SK-N-SH (cell line): ENCODE measurements at regions not wholly inside any gene's neighbourhood (a gene's known extent, or its start where the extent isn't known, plus 50 kb on each side); places are given as distances from the start of the nearest gene placed in this dataset.

Source experiments
- EZH2phosphoT487 ChIP-seq: fragments of 200-600 bp; sonication (generic); IDR thresholded peaks from 2 replicates; pipeline ENCODE4 v1.6.1; 2017; ENCODE audit warnings: low read depth, mixed run types, mild to moderate bottlenecking, antibody characterized with exemption, moderate library complexity, borderline replicate concordance
- NFIC ChIP-seq: IDR thresholded peaks from 2 replicates; pipeline ENCODE4 v1.4.0; 2012; ENCODE audit warnings: borderline replicate concordance
- POLR2AphosphoS5 ChIP-seq: IDR thresholded peaks from 2 replicates; pipeline ENCODE4 v1.6.1; 2012; ENCODE audit warnings: low read depth, low read length
- RAD21 ChIP-seq: IDR thresholded peaks from 2 replicates; pipeline ENCODE4 v1.6.1; 2012; ENCODE audit warnings: mild to moderate bottlenecking, low read length
- RXRA ChIP-seq: IDR thresholded peaks from 2 replicates; pipeline ENCODE4 v1.4.0; 2012; ENCODE audit warnings: low read depth, mild to moderate bottlenecking, borderline replicate concordance
- SIN3A ChIP-seq: IDR thresholded peaks from 2 replicates; pipeline ENCODE4 v1.6.1; 2012; ENCODE audit warnings: low read depth, mild to moderate bottlenecking, low read length, moderate library complexity, borderline replicate concordance
- TAF1 ChIP-seq: IDR thresholded peaks from 2 replicates; pipeline ENCODE4 v1.6.1; 2012; ENCODE audit warnings: low read depth, mild to moderate bottlenecking, low read length, moderate library complexity, borderline replicate concordance
- TF ChIP-seq, protein P1 (sequence below): IDR thresholded peaks from 2 replicates; pipeline ENCODE4 v1.6.1; 2012; ENCODE audit warnings: mild to moderate bottlenecking, low read depth, low read length, moderate library complexity
- TF ChIP-seq, protein P2 (sequence below): fragments of 200-600 bp; sonication (generic); IDR thresholded peaks from 2 replicates; pipeline ENCODE4 v1.6.1; 2017; ENCODE audit warnings: antibody characterized with exemption, mild to moderate bottlenecking, moderate library complexity
- TF ChIP-seq, protein P3 (sequence below): fragments of 150-350 bp; IDR thresholded peaks from 2 replicates; pipeline ENCODE4 v1.6.1; 2017; ENCODE audit warnings: antibody characterized with exemption, low read length, low read depth, borderline replicate concordance
- TF ChIP-seq, protein P4 (sequence below): IDR thresholded peaks from 2 replicates; pipeline ENCODE4 v1.4.0; 2012; ENCODE audit warnings: low read depth

DNA sequence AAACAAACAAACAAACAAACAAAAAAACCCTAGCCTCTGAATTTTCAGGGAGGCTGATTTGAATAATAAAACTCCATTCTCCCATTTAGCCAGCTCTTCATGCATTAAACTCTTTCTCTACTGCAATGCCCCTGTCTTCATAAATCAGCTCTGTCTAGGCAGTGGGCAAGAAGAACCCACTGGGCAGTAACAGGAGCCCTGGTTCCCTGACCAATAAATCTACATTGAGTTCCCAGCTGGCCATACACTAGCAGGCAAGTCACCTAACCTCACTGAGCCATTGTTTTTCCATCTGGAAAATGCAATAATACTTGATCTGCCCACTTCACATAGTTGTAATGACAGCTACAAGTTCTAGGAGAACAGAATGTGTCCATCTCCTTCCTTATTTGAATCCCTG lies 57.6 kb upstream of the YPEL5 start:
- TF ChIP-seq, protein P1, sequence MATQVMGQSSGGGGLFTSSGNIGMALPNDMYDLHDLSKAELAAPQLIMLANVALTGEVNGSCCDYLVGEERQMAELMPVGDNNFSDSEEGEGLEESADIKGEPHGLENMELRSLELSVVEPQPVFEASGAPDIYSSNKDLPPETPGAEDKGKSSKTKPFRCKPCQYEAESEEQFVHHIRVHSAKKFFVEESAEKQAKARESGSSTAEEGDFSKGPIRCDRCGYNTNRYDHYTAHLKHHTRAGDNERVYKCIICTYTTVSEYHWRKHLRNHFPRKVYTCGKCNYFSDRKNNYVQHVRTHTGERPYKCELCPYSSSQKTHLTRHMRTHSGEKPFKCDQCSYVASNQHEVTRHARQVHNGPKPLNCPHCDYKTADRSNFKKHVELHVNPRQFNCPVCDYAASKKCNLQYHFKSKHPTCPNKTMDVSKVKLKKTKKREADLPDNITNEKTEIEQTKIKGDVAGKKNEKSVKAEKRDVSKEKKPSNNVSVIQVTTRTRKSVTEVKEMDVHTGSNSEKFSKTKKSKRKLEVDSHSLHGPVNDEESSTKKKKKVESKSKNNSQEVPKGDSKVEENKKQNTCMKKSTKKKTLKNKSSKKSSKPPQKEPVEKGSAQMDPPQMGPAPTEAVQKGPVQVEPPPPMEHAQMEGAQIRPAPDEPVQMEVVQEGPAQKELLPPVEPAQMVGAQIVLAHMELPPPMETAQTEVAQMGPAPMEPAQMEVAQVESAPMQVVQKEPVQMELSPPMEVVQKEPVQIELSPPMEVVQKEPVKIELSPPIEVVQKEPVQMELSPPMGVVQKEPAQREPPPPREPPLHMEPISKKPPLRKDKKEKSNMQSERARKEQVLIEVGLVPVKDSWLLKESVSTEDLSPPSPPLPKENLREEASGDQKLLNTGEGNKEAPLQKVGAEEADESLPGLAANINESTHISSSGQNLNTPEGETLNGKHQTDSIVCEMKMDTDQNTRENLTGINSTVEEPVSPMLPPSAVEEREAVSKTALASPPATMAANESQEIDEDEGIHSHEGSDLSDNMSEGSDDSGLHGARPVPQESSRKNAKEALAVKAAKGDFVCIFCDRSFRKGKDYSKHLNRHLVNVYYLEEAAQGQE = no peak
- TF ChIP-seq, protein P2, sequence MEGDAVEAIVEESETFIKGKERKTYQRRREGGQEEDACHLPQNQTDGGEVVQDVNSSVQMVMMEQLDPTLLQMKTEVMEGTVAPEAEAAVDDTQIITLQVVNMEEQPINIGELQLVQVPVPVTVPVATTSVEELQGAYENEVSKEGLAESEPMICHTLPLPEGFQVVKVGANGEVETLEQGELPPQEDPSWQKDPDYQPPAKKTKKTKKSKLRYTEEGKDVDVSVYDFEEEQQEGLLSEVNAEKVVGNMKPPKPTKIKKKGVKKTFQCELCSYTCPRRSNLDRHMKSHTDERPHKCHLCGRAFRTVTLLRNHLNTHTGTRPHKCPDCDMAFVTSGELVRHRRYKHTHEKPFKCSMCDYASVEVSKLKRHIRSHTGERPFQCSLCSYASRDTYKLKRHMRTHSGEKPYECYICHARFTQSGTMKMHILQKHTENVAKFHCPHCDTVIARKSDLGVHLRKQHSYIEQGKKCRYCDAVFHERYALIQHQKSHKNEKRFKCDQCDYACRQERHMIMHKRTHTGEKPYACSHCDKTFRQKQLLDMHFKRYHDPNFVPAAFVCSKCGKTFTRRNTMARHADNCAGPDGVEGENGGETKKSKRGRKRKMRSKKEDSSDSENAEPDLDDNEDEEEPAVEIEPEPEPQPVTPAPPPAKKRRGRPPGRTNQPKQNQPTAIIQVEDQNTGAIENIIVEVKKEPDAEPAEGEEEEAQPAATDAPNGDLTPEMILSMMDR = no peak
- TF ChIP-seq NFIC = no peak
- no peak for TF ChIP-seq POLR2AphosphoS5
- no peak for TF ChIP-seq TAF1
- no peak for TF ChIP-seq EZH2phosphoT487
- TF ChIP-seq RAD21 = no peak
- TF ChIP-seq, protein P3, sequence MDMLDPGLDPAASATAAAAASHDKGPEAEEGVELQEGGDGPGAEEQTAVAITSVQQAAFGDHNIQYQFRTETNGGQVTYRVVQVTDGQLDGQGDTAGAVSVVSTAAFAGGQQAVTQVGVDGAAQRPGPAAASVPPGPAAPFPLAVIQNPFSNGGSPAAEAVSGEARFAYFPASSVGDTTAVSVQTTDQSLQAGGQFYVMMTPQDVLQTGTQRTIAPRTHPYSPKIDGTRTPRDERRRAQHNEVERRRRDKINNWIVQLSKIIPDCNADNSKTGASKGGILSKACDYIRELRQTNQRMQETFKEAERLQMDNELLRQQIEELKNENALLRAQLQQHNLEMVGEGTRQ = no peak
- TF ChIP-seq RXRA = no peak
- no peak for TF ChIP-seq SIN3A
- TF ChIP-seq, protein P4, sequence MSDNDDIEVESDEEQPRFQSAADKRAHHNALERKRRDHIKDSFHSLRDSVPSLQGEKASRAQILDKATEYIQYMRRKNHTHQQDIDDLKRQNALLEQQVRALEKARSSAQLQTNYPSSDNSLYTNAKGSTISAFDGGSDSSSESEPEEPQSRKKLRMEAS = no peak
